NCI-H1092 (cell line): ENCODE measurements at regions not wholly inside any gene's neighbourhood (a gene's known extent, or its start where the extent isn't known, plus 50 kb on each side); places are given as distances from the start of the nearest gene placed in this dataset.

Source experiments
- DNase-seq: peaks from one replicate; lab custom pipeline; 2025; lab: John Stamatoyannopoulos, UW

- DNase-seq = no peak
Observed at GRCh38 chr22:48256776-48257684, 1494.6 kb downstream of the TBC1D22A start.

- no peak for DNase-seq
Observed at GRCh38 chr22:48256041-48256739, 1493.7 kb downstream of the TBC1D22A start.

GRCh38 chr22:48254311-48254873 is 1491.9 kb downstream of the TBC1D22A start:
- DNase-seq = no peak

GRCh38 chr22:48253573-48253972 is 1491.1 kb downstream of the TBC1D22A start:
- DNase-seq = no peak

- no peak for DNase-seq
Observed at GRCh38 chr22:48253136-48253535, 1490.7 kb downstream of the TBC1D22A start.

- DNase-seq = no peak
Observed at GRCh38 chr22:48251629-48252028, 1489.2 kb downstream of the TBC1D22A start.

GRCh38 chr22:48250937-48251530 is 1488.6 kb downstream of the TBC1D22A start:
- no peak for DNase-seq

- DNase-seq = no peak
Observed at GRCh38 chr22:48250286-48250895, 1487.9 kb downstream of the TBC1D22A start.

GRCh38 chr22:48249713-48250268 is 1487.3 kb downstream of the TBC1D22A start:
- no peak for DNase-seq

- no peak for DNase-seq
Observed at GRCh38 chr22:48248901-48249455, 1486.5 kb downstream of the TBC1D22A start.

GRCh38 chr22:48247829-48248228 is 1485.4 kb downstream of the TBC1D22A start:
- no peak for DNase-seq

- no peak for DNase-seq
Observed at GRCh38 chr22:48245196-48245485, 1482.7 kb downstream of the TBC1D22A start.

- DNase-seq = no peak
Observed at GRCh38 chr22:48244388-48245195, 1482.1 kb downstream of the TBC1D22A start.

- DNase-seq = no peak
Observed at GRCh38 chr22:48242461-48242864, 1480.0 kb downstream of the TBC1D22A start.

- DNase-seq = no peak
Observed at GRCh38 chr22:48241658-48242057, 1479.2 kb downstream of the TBC1D22A start.

- DNase-seq = no peak
Observed at GRCh38 chr22:48240935-48241230, 1478.4 kb downstream of the TBC1D22A start.

- no peak for DNase-seq
Observed at GRCh38 chr22:48240148-48240934, 1477.9 kb downstream of the TBC1D22A start.

- DNase-seq = no peak
Observed at GRCh38 chr22:48239461-48240147, 1477.2 kb downstream of the TBC1D22A start.

- no peak for DNase-seq
Observed at GRCh38 chr22:48238966-48239365, 1476.5 kb downstream of the TBC1D22A start.
